NCI-H774 (cell line): ENCODE measurements at regions not wholly inside any gene's neighbourhood (a gene's known extent, or its start where the extent isn't known, plus 50 kb on each side); places are given as distances from the start of the nearest gene placed in this dataset.
A peak's percentile ranks its signal among the peaks of the same experiment; 100 is the strongest.
"Not testable (repeated sequence)": the region's sequence is repeated elsewhere in the genome, so short reads cannot be mapped to it uniquely, and the experiment has no call there.

ENCODE experiments used
- DNase-seq: peaks from one replicate; lab custom pipeline; 2025; lab: John Stamatoyannopoulos, UW

DNA sequence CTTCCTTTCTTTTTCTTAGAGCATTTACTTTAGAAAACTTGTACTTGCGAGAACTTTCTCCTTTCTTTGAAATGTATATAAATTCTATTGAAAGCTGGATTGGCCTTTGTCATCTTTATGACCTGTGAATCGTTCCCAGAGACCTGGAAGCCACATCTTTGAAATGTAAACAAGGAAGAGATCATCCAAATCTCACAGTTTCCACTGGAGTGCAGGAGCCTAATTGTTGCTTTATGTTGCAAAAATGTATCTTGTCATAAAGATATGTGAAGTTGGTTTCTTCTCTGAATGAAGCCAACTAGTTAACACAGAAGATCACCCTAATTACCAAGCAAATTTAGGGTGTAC, 1101.8 kb downstream of the TAF11L14 start:
- DNase-seq: no peak

DNA sequence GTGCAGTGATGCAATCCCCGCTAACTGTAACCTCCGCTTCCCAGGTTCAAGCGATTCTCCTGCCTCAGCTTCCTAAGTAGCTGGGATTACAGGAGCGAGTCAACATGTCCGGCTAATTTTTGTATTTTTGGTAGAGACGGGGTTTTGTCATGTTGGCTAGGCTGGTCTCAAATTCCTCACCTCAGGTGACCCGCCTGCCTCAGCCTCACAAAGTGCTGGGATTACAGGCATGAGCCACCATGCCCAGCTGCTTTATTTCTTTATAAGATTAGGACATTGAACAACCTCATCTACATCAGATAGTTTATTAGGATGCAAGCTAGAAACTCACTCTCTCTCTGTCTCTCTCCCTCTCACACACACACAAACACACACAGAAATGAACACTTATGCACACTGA, 1102.5 kb downstream of the TAF11L14 start:
- DNase-seq: not testable (repeated sequence)

DNA sequence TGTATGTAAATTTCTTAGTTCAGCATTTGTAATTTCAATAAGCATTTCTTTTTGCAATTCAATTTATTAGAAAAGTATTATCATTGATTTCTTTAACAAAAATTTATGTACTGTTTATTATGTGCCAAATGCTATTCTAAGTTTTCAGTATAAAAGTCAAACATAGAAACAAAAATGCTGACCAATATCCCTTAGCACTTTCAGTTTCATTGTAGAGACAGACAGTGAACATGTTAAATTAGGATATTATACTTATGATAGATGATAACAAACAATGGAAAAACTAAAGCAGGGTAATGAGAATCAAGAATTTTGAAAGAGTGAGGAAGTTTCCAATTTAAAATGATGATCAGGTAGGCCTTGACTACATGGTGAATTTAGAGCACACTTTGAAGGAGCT, 1106.0 kb downstream of the TAF11L14 start:
- no peak for DNase-seq

DNA sequence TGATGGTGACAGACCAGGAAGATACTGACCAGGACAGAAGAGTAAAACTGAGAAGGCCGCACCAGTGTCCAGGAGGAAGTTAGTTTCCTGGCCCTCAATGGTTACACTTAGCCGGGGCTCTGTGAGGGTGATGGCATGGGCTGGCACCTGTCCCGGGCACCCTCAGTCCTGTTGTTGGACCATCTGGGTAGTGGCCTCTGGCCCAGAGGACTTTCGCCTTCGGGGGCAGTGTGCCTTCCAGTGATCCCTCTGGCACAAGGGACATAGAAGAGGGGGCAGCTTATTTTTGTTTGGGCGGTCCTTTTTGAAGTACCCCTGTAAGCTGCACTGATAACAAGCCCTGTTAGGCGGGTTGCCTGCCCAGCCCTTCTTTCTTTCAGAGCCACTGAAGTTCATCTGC, 1108.6 kb downstream of the TAF11L14 start:
- no peak for DNase-seq

DNA sequence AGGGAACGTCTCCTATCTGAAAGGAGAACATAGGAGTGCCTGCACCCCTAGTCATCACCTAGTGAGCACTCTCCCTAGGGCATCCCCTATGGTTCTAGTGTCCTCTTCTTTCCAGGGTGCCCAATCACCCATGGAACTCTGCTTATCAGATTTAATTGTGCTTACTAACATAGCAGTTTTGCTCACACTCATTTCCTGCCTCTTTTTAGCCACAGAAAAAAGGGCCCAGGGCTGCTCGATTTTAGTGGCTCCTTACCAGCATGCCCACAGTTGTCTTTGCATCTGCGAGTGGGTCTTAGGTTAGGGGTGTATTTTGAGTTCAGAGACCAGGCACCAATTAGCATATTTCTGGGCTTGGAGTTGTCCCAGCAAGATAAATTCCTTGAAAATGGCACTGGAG, 1110.2 kb downstream of the TAF11L14 start:
- DNase-seq: no peak

DNA sequence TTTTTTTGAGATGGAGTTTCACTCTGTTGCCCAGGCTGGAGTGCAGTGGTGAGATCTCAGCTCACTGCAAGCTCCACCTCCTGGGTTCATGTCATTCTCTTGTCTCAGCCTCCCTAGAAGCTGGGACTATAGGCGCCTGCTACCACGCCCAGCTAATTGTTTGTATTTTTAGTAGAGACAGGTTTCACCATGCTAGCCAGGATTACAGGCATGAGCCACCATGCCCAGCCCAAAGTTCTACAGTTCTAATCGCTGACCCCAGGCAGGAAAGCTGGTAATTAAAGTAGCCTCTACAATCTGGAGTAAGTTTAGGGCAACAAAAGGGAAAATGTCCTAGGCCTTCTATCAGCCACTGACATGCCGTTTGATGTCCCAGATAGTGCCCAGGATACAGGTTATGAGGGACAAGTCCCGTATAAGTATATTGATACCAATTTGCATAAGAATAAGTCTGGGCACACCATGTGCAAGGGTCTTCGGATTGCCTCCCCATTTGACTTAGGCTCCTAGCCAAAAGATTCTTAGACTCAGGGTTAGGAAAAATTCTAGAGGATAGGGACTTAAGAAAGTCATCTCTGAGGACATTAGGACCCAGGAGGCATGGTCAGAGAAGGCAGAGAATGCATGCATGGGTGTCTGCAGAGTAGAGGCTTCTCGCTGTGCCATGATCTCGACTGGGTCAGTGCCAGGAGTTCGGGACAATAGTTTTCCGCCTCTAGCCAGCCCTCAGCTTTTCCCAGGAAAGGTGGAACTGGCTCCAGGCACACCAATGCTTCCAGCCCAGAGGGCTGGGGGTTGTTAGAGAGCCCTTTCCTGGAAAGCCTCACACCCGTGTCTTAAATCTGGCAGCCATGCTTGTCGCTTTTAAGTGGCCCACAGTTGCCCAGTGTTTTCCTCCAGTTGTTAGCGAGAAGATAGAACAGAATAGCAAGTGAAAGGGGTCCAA, 1111.1 kb downstream of the TAF11L14 start:
- DNase-seq: peak; percentile 76

DNA sequence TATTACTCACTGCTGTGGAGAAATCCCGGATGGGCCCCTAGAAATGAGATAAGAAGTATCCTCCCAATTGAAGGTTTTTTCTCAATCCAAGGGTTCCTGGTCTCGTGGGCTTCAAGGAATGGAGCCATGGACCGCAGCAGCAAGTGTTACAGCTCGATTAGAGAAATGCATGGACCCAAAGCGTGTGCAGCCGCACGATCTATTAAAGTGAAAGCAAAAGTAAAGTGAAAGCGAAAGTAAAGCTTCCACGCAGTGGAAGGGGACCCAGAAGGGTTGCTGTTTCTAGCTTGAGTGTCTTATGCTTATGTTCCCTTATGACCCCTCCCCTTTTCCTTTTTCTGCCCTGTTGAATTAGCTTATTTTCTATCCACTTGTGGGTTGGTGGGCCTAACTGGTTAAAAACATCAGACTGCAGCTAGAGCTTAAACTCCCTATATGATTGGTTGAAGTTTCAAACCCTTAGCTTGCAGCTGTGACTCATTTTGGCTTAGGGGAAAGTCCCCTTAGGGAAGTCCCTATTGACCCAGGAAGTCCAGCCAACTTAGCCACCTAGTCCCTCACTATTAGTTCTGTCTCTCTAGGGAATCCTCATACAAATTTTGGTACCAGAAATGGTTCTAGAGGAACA, 1111.8 kb downstream of the TAF11L14 start:
- peak; percentile 78 for DNase-seq

DNA sequence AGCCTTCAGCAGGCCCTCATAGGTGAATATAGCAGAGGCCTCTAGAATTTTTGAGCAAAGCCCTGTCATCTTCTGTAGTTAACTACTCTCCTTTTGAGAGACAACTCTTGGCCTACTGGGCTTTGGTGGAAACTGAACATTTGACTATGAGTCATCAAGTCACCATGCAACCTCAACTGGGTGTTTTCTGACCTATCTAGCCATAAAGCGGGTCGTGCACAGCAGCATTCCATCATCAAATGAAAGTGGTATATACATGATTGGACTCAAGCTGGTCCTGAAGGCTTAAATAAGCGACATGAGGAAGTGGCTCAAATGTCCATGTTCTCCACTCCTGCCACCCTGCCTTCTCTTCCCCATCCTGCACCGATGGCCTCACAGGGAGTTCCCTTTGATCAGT, 1115.5 kb downstream of the TAF11L14 start:
- DNase-seq: no peak

DNA sequence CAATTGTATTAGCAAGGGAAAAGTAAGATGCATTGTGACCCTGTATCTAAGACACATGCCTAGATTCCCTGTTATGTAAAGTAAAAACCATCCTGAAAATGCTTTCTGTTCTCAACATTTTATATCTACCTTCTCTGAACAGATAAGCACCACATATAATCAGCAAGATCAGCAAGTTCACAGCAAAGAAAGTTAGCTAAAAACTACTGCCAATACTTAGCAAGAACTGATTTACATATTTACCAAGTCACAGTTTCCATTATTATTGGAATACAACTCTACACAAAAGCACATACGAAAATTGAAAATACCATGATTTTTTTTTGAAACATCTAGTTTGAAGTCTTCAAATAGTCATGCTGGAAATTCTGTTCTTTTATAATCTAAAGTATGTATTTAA, 1118.1 kb downstream of the TAF11L14 start:
- no peak for DNase-seq

DNA sequence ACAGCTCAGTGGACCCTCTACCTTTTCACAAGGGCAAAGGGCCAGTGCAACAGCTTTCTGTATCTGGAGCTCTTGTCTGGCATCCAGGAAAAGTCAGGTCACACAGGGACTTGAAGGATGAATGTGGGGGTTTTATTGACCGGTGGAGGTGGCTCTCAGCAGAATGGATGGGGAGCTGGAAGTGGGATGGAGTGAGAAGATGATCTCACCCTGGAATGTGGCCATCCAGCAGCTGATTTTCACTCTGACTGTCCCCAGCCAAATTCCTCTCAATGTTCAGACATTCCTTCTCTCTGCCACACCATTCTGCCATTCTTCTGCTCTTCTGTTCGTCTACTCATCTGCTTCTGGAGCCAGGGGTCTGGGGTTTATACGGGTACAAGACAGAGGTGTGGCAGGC, 1119.9 kb downstream of the TAF11L14 start:
- DNase-seq: no peak

DNA sequence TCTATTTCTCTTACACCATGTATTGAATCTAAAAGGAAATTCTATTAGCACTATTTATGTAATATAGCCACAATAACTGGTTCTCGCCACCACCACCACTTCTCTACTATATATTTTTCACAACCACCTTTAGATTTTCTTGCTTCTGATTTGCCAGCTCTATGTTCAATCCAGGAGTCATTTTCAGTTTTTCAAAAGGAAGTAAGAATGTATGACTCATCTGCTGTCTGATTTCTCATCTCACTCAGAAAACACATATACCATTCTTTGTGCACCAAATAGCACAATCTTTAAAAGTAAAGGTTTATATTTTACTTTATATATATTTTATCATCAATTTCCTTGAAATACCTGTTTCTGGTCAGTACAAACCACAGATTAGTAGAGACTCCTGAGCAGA, 1127.5 kb downstream of the TAF11L14 start:
- DNase-seq: no peak

DNA sequence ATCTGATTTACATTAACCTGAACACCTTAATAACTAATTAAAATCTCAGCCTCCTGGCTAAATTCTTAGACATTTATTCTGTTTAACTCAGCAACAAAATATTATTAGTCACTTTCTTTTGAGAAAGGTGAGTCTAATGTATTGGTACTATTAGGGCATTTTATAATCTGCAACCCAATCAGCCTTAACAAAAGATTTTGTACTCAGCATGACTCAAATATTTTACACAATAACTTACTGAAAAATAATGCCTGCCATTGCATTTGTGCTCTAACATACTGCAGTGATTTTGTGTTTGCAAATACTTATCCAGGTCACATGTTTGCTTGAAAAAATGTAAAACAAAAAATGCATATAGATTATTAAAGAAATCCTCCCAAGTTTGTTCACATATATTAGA, 1129.9 kb downstream of the TAF11L14 start:
- DNase-seq: no peak

DNA sequence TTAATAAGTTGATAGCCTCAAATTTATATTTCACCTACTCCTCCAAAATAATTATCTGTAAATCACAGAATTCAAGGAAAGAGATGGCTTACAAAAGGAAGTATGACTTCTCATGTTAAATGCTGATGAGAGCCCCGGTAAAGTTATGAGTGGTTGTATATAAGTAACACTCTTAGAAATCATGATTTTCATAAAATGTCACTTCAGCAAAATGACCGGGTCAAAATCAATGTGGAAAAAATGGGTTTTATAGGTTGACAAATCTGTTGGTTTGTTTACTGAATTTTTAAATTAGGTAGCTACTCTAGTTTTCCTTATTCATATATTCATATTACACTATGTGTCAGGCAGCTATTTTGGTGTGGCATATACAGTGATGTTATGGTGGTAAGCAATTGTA, 1131.0 kb downstream of the TAF11L14 start:
- DNase-seq: no peak

DNA sequence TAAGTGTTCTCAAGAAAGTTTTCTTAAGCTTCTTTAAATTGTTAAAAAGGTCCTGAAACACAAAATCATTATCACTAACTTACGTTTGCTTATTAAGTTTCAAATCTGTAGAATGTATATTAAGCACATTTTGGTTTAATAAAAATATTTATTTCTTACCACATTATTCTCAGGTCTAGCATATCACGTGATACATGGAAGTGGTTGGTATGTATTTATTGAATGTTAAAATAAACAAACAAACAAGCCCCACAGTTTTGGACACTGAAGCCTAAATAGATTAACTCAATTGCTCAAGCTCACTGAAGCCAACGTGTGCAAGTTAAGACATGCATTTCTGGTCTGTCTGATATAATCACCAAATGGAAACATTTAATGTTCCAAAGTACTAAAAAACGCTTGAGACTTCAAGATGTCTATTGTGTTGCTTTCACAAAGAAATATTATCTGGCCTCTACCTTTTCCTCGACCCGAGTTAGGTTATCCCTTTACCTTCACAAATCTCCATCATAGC, 1136.9 kb downstream of the TAF11L14 start:
- DNase-seq: no peak

DNA sequence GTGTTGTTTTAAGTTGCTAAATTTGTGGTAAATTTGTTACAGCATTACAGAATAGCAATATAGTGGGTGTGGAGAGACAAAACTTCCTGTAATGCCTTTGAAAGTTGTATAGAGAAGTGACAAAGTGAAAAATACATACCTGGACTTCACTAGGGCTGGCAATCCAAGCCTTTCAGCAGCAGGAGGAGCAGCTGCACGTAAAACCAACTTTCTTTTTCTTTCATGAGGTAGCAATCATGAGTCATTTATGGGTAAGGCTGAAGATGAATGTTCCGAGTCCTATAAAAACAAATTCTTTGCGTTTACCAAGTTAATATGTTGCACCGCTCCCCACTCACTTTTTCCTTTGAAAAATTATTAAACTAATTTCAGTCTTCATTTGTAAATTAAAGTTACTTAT, 1138.2 kb downstream of the TAF11L14 start:
- peak; percentile 43 for DNase-seq

DNA sequence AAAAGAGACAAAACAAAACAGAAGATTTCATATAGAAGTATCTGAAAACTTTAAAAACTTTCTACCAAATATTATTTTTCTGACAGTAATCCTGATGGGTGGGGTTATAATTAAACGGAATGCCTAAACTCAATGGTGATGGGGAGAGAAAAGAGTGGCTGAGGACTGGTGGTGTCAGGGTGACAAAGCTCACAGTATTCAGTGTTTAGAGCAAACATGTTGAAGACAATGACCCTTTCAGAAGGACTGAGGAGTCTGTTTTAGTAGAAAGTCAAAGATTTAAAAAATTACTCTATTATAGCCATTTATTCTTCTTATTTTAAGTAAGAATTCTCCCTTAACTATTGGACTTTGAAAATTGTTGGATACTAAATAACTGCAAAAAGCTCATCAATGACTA, 1144.0 kb downstream of the TAF11L14 start:
- no peak for DNase-seq

DNA sequence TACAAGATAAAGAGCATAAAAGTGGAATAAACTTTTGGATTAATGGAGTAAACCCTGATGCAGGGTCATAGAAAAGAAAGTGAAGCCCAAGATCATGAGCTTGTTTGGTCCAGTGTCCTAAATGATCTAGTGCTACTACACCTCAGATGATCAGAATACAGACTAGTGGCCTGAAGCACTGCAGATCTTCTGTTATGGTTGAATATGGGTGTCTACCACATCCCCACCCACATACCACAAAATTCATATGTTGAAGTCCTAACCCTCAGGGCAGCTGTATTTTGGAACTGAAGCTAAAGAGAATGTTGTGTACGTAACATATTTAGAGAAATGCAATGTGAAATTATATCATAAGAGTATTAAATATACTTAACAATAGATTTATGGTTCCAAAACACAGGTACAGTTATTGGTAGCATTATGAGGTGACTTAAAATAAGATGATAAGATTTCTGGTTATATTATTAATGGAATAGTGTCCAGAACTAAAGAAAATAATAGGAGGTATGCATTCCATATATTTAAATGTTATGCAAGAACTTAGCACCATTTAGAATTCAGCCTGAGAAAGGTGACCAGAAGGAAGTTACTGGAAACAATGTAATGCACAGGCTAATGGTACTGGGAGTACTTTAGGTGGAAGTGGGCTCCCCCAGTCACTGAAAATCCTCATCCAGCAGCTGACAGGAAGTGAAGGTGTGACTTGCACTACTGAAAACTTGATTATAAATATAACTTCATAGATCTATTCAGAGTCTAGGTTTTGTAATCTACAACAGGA, 1155.1 kb downstream of the TAF11L14 start:
- no peak for DNase-seq

DNA sequence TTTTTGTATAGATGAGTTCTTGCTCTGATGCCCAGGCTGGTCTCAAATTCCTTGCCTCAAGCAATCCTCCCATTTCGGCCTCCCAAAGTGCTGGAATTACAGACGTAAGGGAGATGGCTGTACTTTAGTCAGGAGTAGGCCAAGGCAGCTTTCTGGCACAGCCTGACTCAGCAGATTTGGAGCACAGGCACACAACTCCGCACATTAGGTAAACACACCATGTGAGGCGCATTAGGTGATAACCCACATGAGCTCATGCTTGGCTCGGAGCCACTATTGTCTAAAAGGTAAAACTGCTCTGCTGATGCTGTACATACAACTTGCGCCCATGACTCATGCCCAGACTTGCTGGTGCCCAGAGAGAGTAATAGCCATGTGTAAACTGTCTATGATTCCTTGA, 1157.9 kb downstream of the TAF11L14 start:
- DNase-seq: peak; percentile 36

DNA sequence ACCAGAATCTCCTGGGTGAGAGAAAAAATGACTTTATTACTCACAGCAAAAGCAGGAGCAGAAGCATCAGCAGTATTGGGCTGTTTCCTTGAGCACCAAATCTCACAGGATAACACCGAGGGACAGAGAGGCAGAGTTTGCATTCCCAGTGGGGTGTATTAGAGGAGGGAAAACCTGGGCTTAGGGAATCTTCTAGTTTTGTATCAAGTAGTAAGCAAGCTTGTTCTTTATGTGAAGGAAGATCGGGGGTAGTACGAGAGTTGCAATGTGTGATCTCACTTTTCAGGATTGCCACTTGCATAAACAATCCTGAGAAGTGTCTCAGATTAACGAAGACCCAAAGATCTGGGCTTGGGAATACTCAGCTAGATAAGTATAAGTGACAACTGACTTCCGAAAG, 1163.0 kb downstream of the TAF11L14 start:
- DNase-seq: no peak

DNA sequence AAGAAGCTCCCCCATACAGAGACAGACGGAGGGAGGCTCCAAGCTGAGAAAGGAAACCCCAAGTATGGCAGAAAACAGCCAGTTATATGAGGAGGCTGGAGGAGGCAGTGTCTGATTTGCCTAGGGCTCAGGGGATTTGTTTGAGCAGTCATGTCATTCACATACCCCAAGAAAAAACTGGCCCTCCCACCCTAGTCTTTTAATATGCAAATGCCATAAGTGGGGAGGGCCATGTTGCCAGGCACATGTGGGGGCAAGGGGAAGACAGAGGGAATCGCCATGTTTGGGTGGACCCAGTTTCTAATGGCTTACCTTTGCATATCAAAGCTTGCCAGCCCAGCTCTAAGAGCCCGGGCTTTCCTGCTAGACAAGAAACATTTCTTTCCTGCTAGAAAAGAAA, 1163.8 kb downstream of the TAF11L14 start:
- no peak for DNase-seq

DNA sequence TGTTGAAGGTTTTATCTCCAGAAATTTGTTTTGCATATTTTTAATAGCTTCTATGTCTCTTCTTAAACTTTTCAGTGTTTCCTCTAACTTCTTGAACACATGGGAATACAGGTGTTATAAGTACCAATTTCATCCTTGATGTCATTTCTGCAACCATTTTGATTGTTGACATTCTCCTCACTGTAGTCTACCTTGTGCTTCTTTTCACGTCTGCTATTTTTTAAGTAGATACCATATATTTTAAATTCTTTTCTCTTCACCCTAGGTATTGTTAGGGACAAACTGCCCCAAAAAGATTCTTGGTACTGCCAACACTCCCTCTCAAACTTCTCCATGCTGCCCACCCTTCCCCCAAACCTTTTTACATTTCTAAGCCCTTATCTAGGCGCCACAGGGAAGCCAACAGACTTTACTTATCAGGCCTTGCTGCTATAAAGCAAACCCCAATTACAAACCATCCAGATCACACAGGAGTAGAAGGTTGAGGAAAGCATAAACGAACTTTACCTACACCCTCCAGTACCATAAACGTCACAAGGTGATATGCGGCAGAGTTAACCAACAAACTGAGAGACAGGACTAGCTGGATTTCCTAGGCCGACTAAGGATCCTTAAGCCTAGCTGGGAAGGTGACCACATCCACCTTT, 1165.3 kb downstream of the TAF11L14 start:
- DNase-seq: no peak
